Limb (tissue), 2 donors: ENCODE measurements at regions not wholly inside any gene's neighbourhood (a gene's known extent, or its start where the extent isn't known, plus 50 kb on each side); places are given as distances from the start of the nearest gene placed in this dataset.
"Not testable (repeated sequence)": the region's sequence is repeated elsewhere in the genome, so short reads cannot be mapped to it uniquely, and the experiment has no call there.

Source experiments
- DNase-seq, 2 donors: peaks; one replicate each; pipeline ENCODE4 v3.0.0-alpha.2; 2016; ENCODE audit errors: extremely low spot score in 2 of 2

GRCh38 chr13:82614086-82614485 is 1268.2 kb downstream of the SLITRK1 start:
- no peak for DNase-seq

GRCh38 chr13:82606008-82606407 is 1276.3 kb downstream of the SLITRK1 start:
- no peak for DNase-seq

- no peak for DNase-seq
These were observed 1284.5 kb downstream of the SLITRK1 start for GRCh38 chr13:82597747-82598146.

- DNase-seq: no peak
These were observed 1289.0 kb downstream of the SLITRK1 start for GRCh38 chr13:82593239-82593638.

- DNase-seq: no peak
These were observed 1310.6 kb downstream of the SLITRK1 start for GRCh38 chr13:82571653-82572052.

- no peak for DNase-seq
These were observed 1312.7 kb downstream of the SLITRK1 start for GRCh38 chr13:82569581-82569980.

- DNase-seq: no peak
These were observed 1315.4 kb downstream of the SLITRK1 start for GRCh38 chr13:82566864-82567263.

- no peak for DNase-seq
These were observed 1317.1 kb downstream of the SLITRK1 start for GRCh38 chr13:82565201-82565600.

- no peak for DNase-seq
These were observed 1321.4 kb downstream of the SLITRK1 start for GRCh38 chr13:82560889-82561288.

- no peak for DNase-seq
These were observed 1359.4 kb downstream of the SLITRK1 start for GRCh38 chr13:82522872-82523271.

- no peak for DNase-seq
These were observed 1375.4 kb downstream of the SLITRK1 start for GRCh38 chr13:82506805-82507414.

- DNase-seq: no peak
These were observed 1380.4 kb downstream of the SLITRK1 start for GRCh38 chr13:82501834-82502233.

- no peak for DNase-seq
These were observed 1401.9 kb downstream of the SLITRK1 start for GRCh38 chr13:82480415-82480814.

- no peak for DNase-seq
These were observed 1404.8 kb downstream of the SLITRK1 start for GRCh38 chr13:82477436-82477835.

- DNase-seq: no peak
These were observed 1414.6 kb downstream of the SLITRK1 start for GRCh38 chr13:82467626-82468025.

GRCh38 chr13:82459575-82459974 is 1422.7 kb downstream of the SLITRK1 start:
- DNase-seq: not testable (repeated sequence)

GRCh38 chr13:82458169-82458568 is 1424.1 kb downstream of the SLITRK1 start:
- no peak for DNase-seq

GRCh38 chr13:82457548-82457947 is 1424.7 kb downstream of the SLITRK1 start:
- not testable (repeated sequence) for DNase-seq

- DNase-seq: no peak
These were observed 1434.7 kb downstream of the SLITRK1 start for GRCh38 chr13:82447416-82448077.

- no peak for DNase-seq
These were observed 1442.9 kb downstream of the SLITRK1 start for GRCh38 chr13:82439159-82439904.

GRCh38 chr13:82438320-82438719 is 1444.0 kb downstream of the SLITRK1 start:
- no peak for DNase-seq

GRCh38 chr13:82436099-82436585 is 1446.1 kb downstream of the SLITRK1 start:
- no peak for DNase-seq
